ENCODE measurements at regions not wholly inside any gene's neighbourhood (a gene's known extent, or its start where the extent isn't known, plus 50 kb on each side); places are given as distances from the start of the nearest gene placed in this dataset.

GRCh38 chr9:80547613-80548012, 975.8 kb downstream of the TLE4 start:
- no peak for TF ChIP-seq CTCF (IDR thresholded peaks at IDR 0.05)
- Histone ChIP-seq H3K4me1 (no peaks in the 10 kb centered on the region), H3K36me3 (ENCODE audit: insufficient read depth in 1 of 2, low read depth in 1 of 2) (no peaks in the 10 kb centered on the region), H3K27ac (no peak overlapping the region), H3K9me3 (no peaks in the 10 kb centered on the region), H3K27me3 (ENCODE audit: insufficient read depth in 3 of 3, low read length in 2 of 3) (no peaks in the 10 kb centered on the region), H3K4me3 (no peak overlapping the region)
- WGBS, 3 donors, result 70 to 88% (median 75%) methylated on average over 4 of the region's 4 CpGs
- ATAC-seq (no peak), DNase-seq (no peak)
- intact Hi-C loops (cut with DNase I), result no loop called here

- H3K4me3 ChIP-seq, result no peak overlapping the region
- intact Hi-C loops (cut with DNase I), result no loop called here
- no peak overlapping the region for H3K27ac ChIP-seq
- ATAC-seq, result no peak
- no peaks in the 10 kb centered on the region for H3K27me3 ChIP-seq (ENCODE audit: insufficient read depth in 3 of 3, low read length in 2 of 3)
- no peak for DNase-seq
- H3K9me3 ChIP-seq, result no peaks in the 10 kb centered on the region
- TF ChIP-seq CTCF (IDR thresholded peaks at IDR 0.05), result no peak
- H3K36me3 ChIP-seq (ENCODE audit: insufficient read depth in 1 of 2, low read depth in 1 of 2), result no peaks in the 10 kb centered on the region
- no peaks in the 10 kb centered on the region for H3K4me1 ChIP-seq
- 90 to 95% (median 91%) methylated on average over 4 of the region's 4 CpGs for WGBS, 3 donors
These were observed 968.6 kb downstream of the TLE4 start for GRCh38 chr9:80540387-80540786.

- no peak for DNase-seq
- intact Hi-C loops (cut with DNase I), result no loop called here
- Histone ChIP-seq H3K36me3 (ENCODE audit: insufficient read depth in 1 of 2, low read depth in 1 of 2) (no peaks in the 10 kb centered on the region), H3K27me3 (ENCODE audit: insufficient read depth in 3 of 3, low read length in 2 of 3) (no peaks in the 10 kb centered on the region), H3K27ac (no peak overlapping the region), H3K4me3 (no peak overlapping the region), H3K9me3 (no peaks in the 10 kb centered on the region), H3K4me1 (no peaks in the 10 kb centered on the region)
- ATAC-seq, result no peak
- 35 to 47% (median 36%) methylated on average over 1 of the region's 1 CpG for WGBS, 3 donors
- no peak for TF ChIP-seq CTCF (IDR thresholded peaks at IDR 0.05)
These were observed 967.2 kb downstream of the TLE4 start for GRCh38 chr9:80538976-80539375.

- H3K4me3 ChIP-seq, result no peak overlapping the region
- TF ChIP-seq CTCF (IDR thresholded peaks at IDR 0.05), result no peak
- no peak for ATAC-seq
- WGBS, 3 donors, result 91 to 97% (median 93%) methylated on average over 3 of the region's 3 CpGs
- intact Hi-C loops (cut with DNase I), result no loop called here
- no peak for DNase-seq
- no peaks in the 10 kb centered on the region for H3K36me3 ChIP-seq (ENCODE audit: insufficient read depth in 1 of 2, low read depth in 1 of 2)
- peaks cover 3% of the 10 kb centered on the region for H3K9me3 ChIP-seq
- H3K4me1 ChIP-seq, result no peaks in the 10 kb centered on the region
- H3K27me3 ChIP-seq (ENCODE audit: insufficient read depth in 3 of 3, low read length in 2 of 3), result no peaks in the 10 kb centered on the region
- H3K27ac ChIP-seq, result no peak overlapping the region
These were observed 950.7 kb downstream of the TLE4 start for GRCh38 chr9:80522465-80522864.

- ATAC-seq (no peak), DNase-seq (no peak)
- Histone ChIP-seq H3K4me1 (no peaks in the 10 kb centered on the region), H3K9me3 (no peaks in the 10 kb centered on the region), H3K27me3 (ENCODE audit: insufficient read depth in 3 of 3, low read length in 2 of 3) (no peaks in the 10 kb centered on the region), H3K36me3 (ENCODE audit: insufficient read depth in 1 of 2, low read depth in 1 of 2) (no peaks in the 10 kb centered on the region), H3K4me3 (no peak overlapping the region), H3K27ac (no peak overlapping the region)
- WGBS, 3 donors, result 83 to 89% (median 88%) methylated on average over 3 of the region's 3 CpGs
- TF ChIP-seq CTCF (IDR thresholded peaks at IDR 0.05), result no peak
- intact Hi-C loops (cut with DNase I), result no loop called here
These were observed 949.4 kb downstream of the TLE4 start for GRCh38 chr9:80521151-80521550.
